Endothelial cell of umbilical vein (primary cell): ENCODE measurements at regions not wholly inside any gene's neighbourhood (a gene's known extent, or its start where the extent isn't known, plus 50 kb on each side); places are given as distances from the start of the nearest gene placed in this dataset.

ENCODE experiments used
- BruUV-seq: library from RNA; stranded (reverse); fragments of 400-500 nt; replicated peaks from 2 replicates; lab custom pipeline; 2021; lab: Mats Ljungman, UMichigan
- CTCF ChIA-PET: fragments of 300-600, 350-600 bp; sonication (Branson Sonifier 250); formaldehyde crosslinking; loops from one replicate; lab custom pipeline; 2021; ENCODE audit warnings: antibody characterized with exemption, inconsistent platforms; lab: Charles Lee
- POLR2A ChIA-PET: fragments of 300-600, 350-600 bp; sonication (Branson Sonifier 250); formaldehyde crosslinking; loops from one replicate; lab custom pipeline; 2021; ENCODE audit warnings: antibody characterized with exemption, inconsistent platforms; lab: Charles Lee
- DNase-seq: peaks from one replicate; pipeline ENCODE4 v3.0.0-alpha.2; 2011; ENCODE audit warnings: low read depth, low spot score
- FAIRE-seq: peaks from 2 replicates; lab custom pipeline; 2011; peaks lifted over from hg19 to GRCh38; lab: Jason Lieb, UNC
- H2AFZ ChIP-seq: 2 replicates; pipeline ENCODE4 v1.6.0; 2012; ENCODE audit warnings: low read depth, low read length, control low read depth, inconsistent platforms
- H3K27ac ChIP-seq: 2 replicates; pipeline ENCODE4 v1.5.1; 2011; ENCODE audit warnings: low read depth, mild to moderate bottlenecking, control low read depth, low read length, moderate library complexity; ENCODE audit not compliant: insufficient read depth
- H3K27me3 ChIP-seq, 2 experiments: 2 replicates each; pipeline versions ENCODE4 v1.6.0 to v1.6.1; 2011; ENCODE audit warnings: low read length in 2 of 2, mixed read lengths in 1 of 2; ENCODE audit not compliant: control insufficient read depth in 2 of 2, insufficient read depth in 2 of 2
- H3K36me3 ChIP-seq, 2 experiments: 2 replicates in 1 of 2; 3 replicates in 1 of 2; pipeline ENCODE4 v1.5.1; 2011; ENCODE audit warnings: low read length in 2 of 2, mild to moderate bottlenecking in 1 of 2, moderate library complexity in 1 of 2; ENCODE audit not compliant: control insufficient read depth in 2 of 2, insufficient read depth in 2 of 2; ENCODE audit errors: extremely low read depth in 1 of 2
- H3K4me1 ChIP-seq: 3 replicates; pipeline ENCODE4 v1.5.1; 2011; ENCODE audit warnings: mild to moderate bottlenecking, low read length; ENCODE audit not compliant: control insufficient read depth, insufficient read depth; ENCODE audit errors: extremely low read depth
- H3K4me2 ChIP-seq: 2 replicates; pipeline ENCODE4 v1.6.1; 2011; ENCODE audit warnings: low read length, control low read depth, mixed read lengths; ENCODE audit not compliant: insufficient read depth
- H3K4me3 ChIP-seq, 3 experiments: fragments of 200-600 bp in 1 of 3; sonication (generic), shearing (Covaris generic) in 1 of 3; replicated peaks in 1 of 3; 2 replicates each; pipeline ENCODE4 v1.5.1; 2011 to 2016; ENCODE audit warnings: control low read depth in 3 of 3, low read length in 3 of 3, mild to moderate bottlenecking in 2 of 3, inconsistent platforms in 1 of 3, low read depth in 1 of 3, moderate library complexity in 1 of 3; ENCODE audit not compliant: insufficient read depth in 1 of 3
- H3K79me2 ChIP-seq: 2 replicates; pipeline ENCODE4 v1.6.0; 2012; ENCODE audit warnings: low read length, inconsistent platforms; ENCODE audit not compliant: control insufficient read depth, insufficient read depth
- H3K9ac ChIP-seq: replicated peaks from 2 replicates; pipeline ENCODE3; 2011; ENCODE audit warnings: low read length, control low read depth; ENCODE audit not compliant: insufficient read depth; ENCODE audit errors: extremely low read depth
- H3K9me1 ChIP-seq: replicated peaks from 3 replicates; pipeline ENCODE4 v1.6.0; 2011; ENCODE audit warnings: mild to moderate bottlenecking, low read length; ENCODE audit not compliant: control insufficient read depth, insufficient read depth; ENCODE audit errors: extremely low read depth
- H3K9me3 ChIP-seq: replicated peaks from 2 replicates; pipeline ENCODE4 v1.5.1; 2012; ENCODE audit warnings: low read length, inconsistent platforms; ENCODE audit not compliant: control insufficient read depth, insufficient read depth
- H4K20me1 ChIP-seq: replicated peaks from 2 replicates; pipeline ENCODE3; 2011; ENCODE audit warnings: mild to moderate bottlenecking, low read length; ENCODE audit not compliant: control insufficient read depth, insufficient read depth; ENCODE audit errors: extremely low read depth
- CTCF ChIP-seq, 2 donors: IDR thresholded peaks; 1 replicate in 1 of 2; 2 replicates in 1 of 2; pipeline ENCODE4 v1.5.1; 2011; ENCODE audit warnings: low read length in 2 of 2, mild to moderate bottlenecking in 2 of 2, moderate library complexity in 2 of 2, control low read depth in 1 of 2, inconsistent platforms in 1 of 2, low read depth in 1 of 2; ENCODE audit not compliant: insufficient read depth in 1 of 2; ENCODE audit errors: extremely low read depth in 1 of 2
- EZH2 ChIP-seq: IDR thresholded peaks from 2 replicates; pipeline ENCODE4 v1.6.1; 2012; ENCODE audit warnings: borderline replicate concordance, low read depth, mild to moderate bottlenecking, moderate library complexity, low read length, inconsistent platforms; ENCODE audit not compliant: severe bottlenecking
- FOS ChIP-seq: IDR thresholded peaks from 2 replicates; pipeline ENCODE4 v1.6.1; 2011; ENCODE audit warnings: mild to moderate bottlenecking, low read length, moderate library complexity, borderline replicate concordance; ENCODE audit not compliant: insufficient read depth
- GATA2 ChIP-seq: IDR thresholded peaks from 2 replicates; pipeline ENCODE4 v1.7.0; 2011; ENCODE audit warnings: low read depth, mild to moderate bottlenecking, moderate library complexity, mixed read lengths, low read length; ENCODE audit not compliant: insufficient read length, insufficient read depth
- JUN ChIP-seq: IDR thresholded peaks from 2 replicates; pipeline ENCODE4 v1.6.1; 2011; ENCODE audit warnings: borderline replicate concordance, low read depth; ENCODE audit not compliant: insufficient read length, insufficient read depth
- MAX ChIP-seq: IDR thresholded peaks from 2 replicates; pipeline ENCODE4 v1.6.1; 2011; ENCODE audit not compliant: insufficient read depth, insufficient read length
- MYC ChIP-seq: IDR thresholded peaks from one replicate; pipeline ENCODE4 v1.6.1; 2011; ENCODE audit warnings: mild to moderate bottlenecking, low read depth, low read length
- POLR2A ChIP-seq: IDR thresholded peaks from 2 replicates; pipeline ENCODE4 v1.6.1; 2012; ENCODE audit warnings: low read depth, mild to moderate bottlenecking, control low read depth, low read length
- POLR2AphosphoS5 ChIP-seq: IDR thresholded peaks from 2 replicates; pipeline ENCODE4 v1.6.1; 2012; ENCODE audit warnings: low read depth, mild to moderate bottlenecking, control low read depth, low read length, moderate library complexity; ENCODE audit not compliant: insufficient read depth
- dilution Hi-C: fragments of 300-500 bp; cut with MboI; formaldehyde crosslinking; loops from one replicate; pipeline ENCODE4 v1.15.0; 2019; ENCODE audit warnings: low sequenced_read_pairs; ENCODE audit not compliant: extremely low pct_ligation_motif_present
- intact Hi-C: fragments of 100-400 bp; cut with micrococcal nuclease; formaldehyde crosslinking; loops from one replicate; pipeline ENCODE4 v1.10.0; 2022

GRCh38 chr5:88377240-88377639, 108.6 kb upstream of the TMEM161B start:
- no peaks in the 10 kb centered on the region for H3K9me1 ChIP-seq
- H3K4me2 ChIP-seq, result no peak overlapping the region
- FAIRE-seq (no peak), DNase-seq (no peak)
- ChIA-PET CTCF (no interaction called here), POLR2A (no interaction called here)
- TF ChIP-seq MYC (no peak), FOS (no peak), POLR2AphosphoS5 (no peak), POLR2A (no peak), MAX (no peak), CTCF (IDR thresholded peaks at IDR 0.05; ENCODE audit: extremely low read depth in 1 of 2, insufficient read depth in 1 of 2, low read depth in 1 of 2, low read length in 2 of 2) (no peak), JUN (no peak), EZH2 (no peak), GATA2 (no peak)
- no peaks in the 10 kb centered on the region for H3K4me1 ChIP-seq
- no peak overlapping the region for H3K4me3 ChIP-seq
- H2AFZ ChIP-seq, result no peak overlapping the region
- no TSS peak for BruUV-seq
- H3K27me3 ChIP-seq, result no peaks in the 10 kb centered on the region
- no peaks in the 10 kb centered on the region for H3K9me3 ChIP-seq
- dilution Hi-C loops (no loop called here), intact Hi-C loops (no loop called here)
- no peaks in the 10 kb centered on the region for H4K20me1 ChIP-seq
- H3K27ac ChIP-seq, result no peak overlapping the region
- no peaks in the 10 kb centered on the region for H3K79me2 ChIP-seq
- no peaks in the 10 kb centered on the region for H3K36me3 ChIP-seq
- no peak overlapping the region for H3K9ac ChIP-seq
